ENCODE measurements at regions not wholly inside any gene's neighbourhood (a gene's known extent, or its start where the extent isn't known, plus 50 kb on each side); places are given as distances from the start of the nearest gene placed in this dataset.

- in situ Hi-C loops (cut with MboI) (loop anchor here (5.0 to 10.0 kb wide), 3 partner anchors 113 to 771 kb away; no protein-coding TSS in a partner anchor), intact Hi-C loops (cut with micrococcal nuclease) (no loop called here)
- Histone ChIP-seq H3K36me3 (ENCODE audit: control insufficient read depth, insufficient read depth, low read length) (no peaks in the 10 kb centered on the region), H3K4me1 (replicated peaks in 1 of 2; ENCODE audit: control insufficient read depth in 2 of 2, insufficient read depth in 2 of 2, low read length in 2 of 2) (no peaks in the 10 kb centered on the region), H3K9ac (ENCODE audit: insufficient read depth in 1 of 2, low read depth in 2 of 2, low read length in 2 of 2) (no peak overlapping the region), H3K27ac (ENCODE audit: extremely low read depth, low read depth, low read length) (no peak overlapping the region), H3K9me1 (ENCODE audit: control insufficient read depth, insufficient read depth, low read length) (no peaks in the 10 kb centered on the region), H2AFZ (ENCODE audit: low read depth, low read length) (no peak overlapping the region), H3K9me3 (replicated peaks; ENCODE audit: control insufficient read depth, insufficient read depth, low read depth, low read length) (no peaks in the 10 kb centered on the region), H3K4me2 (ENCODE audit: insufficient read depth, low read length) (no peak overlapping the region), H3K27me3 (ENCODE audit: control insufficient read depth in 2 of 2, insufficient read depth in 2 of 2, low read length in 2 of 2) (peaks cover 7 to 28% of the 10 kb centered on the region in 2 experiments), H4K20me1 (replicated peaks; ENCODE audit: control insufficient read depth, insufficient read depth, low read length) (peaks cover 4% of the 10 kb centered on the region; the same call in 1 of the 2 replicates), H3K79me2 (ENCODE audit: control insufficient read depth, insufficient read depth, low read length) (no peaks in the 10 kb centered on the region), H3K4me3 (no peak overlapping the region)
- CTCF ChIA-PET (ENCODE audit: low intra/inter-chr PET ratio), result interaction anchor here (0.5 to 6.1 kb wide), 9 partner anchors 101 to 1645 kb away, joined by 3 to 85 read pairs (median 5); no protein-coding TSS in a partner anchor
- no peak for TF ChIP-seq CTCF (IDR thresholded peaks at IDR 0.05 in 2 of 3, conservative IDR thresholded peaks at IDR 0.05 in 1 of 3; ENCODE audit: insufficient read depth in 2 of 3, low read depth in 1 of 3, low read length in 3 of 3)
- TF ChIP-seq GTF3C2 (IDR thresholded peaks at IDR 0.05; ENCODE audit: borderline replicate concordance, extremely low read depth, insufficient read length), result no peak
- 2% methylated on average over 6 of the region's 6 CpGs for WGBS (ENCODE audit: insufficient coverage, low coverage, missing lambda C conversion rate)
- POLR2A ChIA-PET, result no interaction called here
- DNase-seq (ENCODE audit: extremely low read depth in 1 of 4, low spot score in 3 of 4), result no peak
- no peak for FAIRE-seq
- BruUV-seq (replicated peaks), result no TSS peak
- no peak for ATAC-seq
Measured at GRCh38 chr7:131655447-131655846, 99.0 kb upstream of the PODXL start.
